ENCODE measurements at regions not wholly inside any gene's neighbourhood (a gene's known extent, or its start where the extent isn't known, plus 50 kb on each side); places are given as distances from the start of the nearest gene placed in this dataset.
"Not testable (repeated sequence)": the region's sequence is repeated elsewhere in the genome, so short reads cannot be mapped to it uniquely, and the experiment has no call there.

DNA sequence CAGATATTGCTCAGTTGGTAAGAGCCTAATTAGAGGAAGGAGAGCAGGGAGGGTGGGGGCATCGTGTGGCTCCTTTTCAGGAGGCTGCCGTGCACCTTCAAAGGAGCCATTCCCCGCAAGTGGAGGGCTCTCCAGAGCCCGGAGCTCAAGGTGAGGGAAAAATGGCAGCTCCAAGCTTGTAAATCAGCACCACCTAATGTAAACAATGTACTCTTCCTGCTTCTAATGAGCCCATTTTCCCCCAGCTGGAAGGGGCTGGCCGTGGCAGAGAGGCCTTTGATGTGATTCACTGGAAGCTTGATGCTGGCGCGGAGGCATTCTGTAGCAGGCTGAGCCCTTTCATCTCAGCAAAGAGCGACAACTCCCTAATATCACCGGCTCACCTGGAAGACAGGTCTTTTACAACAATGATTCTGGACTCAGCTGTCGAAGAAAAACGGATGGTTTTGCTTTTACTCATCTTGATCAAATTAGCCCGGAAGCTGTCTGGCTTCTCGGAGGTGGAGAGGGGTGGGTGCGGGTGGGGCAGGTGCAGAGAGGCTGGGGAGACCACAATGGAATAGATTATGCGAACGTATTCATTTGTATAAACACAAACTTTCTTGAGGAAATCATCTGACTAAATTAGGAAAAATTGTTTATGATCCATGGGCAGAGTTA, 112.5 kb downstream of the RRAGC start:
- DNase-seq (ENCODE audit: low spot score) = no peak

DNA sequence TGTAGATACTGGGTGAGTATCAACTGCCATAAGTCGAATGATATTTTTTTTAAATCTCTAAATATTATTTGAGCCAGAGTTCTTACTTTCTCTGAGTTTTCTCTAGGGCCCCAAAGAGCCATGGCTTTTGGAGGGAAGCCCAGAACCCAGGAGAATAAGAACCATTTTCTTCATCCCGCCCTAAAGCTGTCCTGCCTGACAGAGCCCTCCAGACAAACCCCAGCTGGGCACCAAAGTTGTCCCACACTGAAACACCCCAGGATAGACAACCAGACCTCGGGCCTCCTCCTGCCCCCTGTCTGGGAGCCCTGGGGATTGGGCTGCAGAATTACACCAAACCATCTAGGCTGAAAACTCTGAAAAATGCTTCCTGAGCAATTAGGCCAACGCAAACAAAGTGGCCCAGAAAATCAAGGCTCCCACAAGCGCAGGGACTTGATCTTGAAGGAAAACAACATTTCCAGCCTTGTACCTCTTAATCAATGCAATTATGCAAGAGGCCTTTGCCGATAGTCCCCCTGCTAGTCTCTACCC, 113.1 kb downstream of the RRAGC start:
- DNase-seq (ENCODE audit: low spot score) = no peak

- DNase-seq (ENCODE audit: low spot score) = no peak
Measured at GRCh38 chr1:38745476-38746401, 113.8 kb downstream of the RRAGC start.

- no peak for DNase-seq (ENCODE audit: low spot score)
Measured at GRCh38 chr1:38744452-38745350, 114.9 kb downstream of the RRAGC start.

DNA sequence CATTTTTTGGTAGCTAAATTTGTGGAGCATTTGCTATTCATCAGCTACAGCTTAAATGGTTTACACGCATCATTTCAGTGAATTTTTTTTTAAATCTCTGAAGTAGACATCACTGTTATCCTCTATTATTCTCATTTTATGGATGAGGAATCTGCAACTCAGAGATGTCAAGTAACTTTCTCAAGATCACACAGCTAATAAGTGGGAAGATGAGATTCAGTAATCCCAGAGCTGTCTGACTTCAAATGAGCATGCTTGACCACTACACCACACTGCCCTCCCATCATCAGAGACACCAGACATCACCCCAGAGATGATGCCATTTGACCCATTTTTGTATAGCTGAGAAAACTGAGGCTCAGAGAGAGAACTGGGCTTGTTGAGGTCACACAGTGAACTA, 116.4 kb downstream of the RRAGC start:
- no peak for DNase-seq (ENCODE audit: low spot score)

DNA sequence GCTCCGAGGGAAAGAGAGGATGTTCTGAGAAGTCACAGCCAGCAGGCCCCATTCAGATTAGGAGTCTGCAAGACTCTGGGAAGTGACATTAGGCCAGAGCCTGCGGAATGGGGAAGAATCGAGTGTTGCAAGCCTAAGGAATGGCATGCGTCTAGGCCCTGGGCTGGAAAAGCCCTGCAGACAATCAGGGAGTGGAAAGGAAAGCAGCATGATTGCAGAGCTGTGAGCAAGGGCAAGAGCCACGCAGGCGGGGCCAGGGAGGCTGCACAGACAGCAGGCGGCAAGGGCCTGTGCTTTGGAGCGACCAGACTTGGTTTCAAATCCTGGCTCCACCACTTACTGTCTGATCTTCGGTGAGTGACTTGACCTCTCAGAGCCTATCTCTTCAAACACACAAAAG, 118.2 kb downstream of the RRAGC start:
- DNase-seq (ENCODE audit: low spot score) = no peak

- DNase-seq (ENCODE audit: low spot score) = no peak
Measured at GRCh38 chr1:38740487-38740886, 119.1 kb downstream of the RRAGC start.

- DNase-seq (ENCODE audit: low spot score) = no peak
Measured at GRCh38 chr1:38738207-38738606, 121.4 kb downstream of the RRAGC start.

DNA sequence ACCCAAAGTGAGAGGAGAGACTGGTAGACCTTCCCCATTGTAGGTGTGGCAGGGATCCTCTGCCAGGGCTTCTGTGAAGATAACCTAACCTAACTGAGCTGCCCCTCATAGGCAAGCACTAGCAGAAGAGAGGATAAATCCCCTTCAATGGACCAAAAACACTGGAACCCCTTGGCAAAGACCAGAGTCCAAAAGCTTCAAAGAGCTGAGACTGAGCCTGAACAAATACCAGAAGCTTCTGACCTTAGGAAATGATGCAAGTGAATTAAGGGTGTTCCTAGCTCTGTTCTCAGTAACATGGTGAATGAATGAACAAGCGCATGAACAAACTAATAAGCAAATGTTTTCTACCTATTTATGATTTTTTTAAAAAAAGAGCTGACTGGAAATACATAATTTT, 123.2 kb downstream of the RRAGC start:
- no peak for DNase-seq (ENCODE audit: low spot score)

- DNase-seq (ENCODE audit: low spot score) = no peak
Measured at GRCh38 chr1:38735651-38736161, 123.9 kb downstream of the RRAGC start.

- no peak for DNase-seq (ENCODE audit: low spot score)
Measured at GRCh38 chr1:38733761-38734160, 125.8 kb downstream of the RRAGC start.

GRCh38 chr1:38730511-38731397, 128.8 kb downstream of the RRAGC start:
- no peak for DNase-seq (ENCODE audit: low spot score)

- DNase-seq (ENCODE audit: low spot score) = no peak
Measured at GRCh38 chr1:38728585-38728908, 131.0 kb downstream of the RRAGC start.

DNA sequence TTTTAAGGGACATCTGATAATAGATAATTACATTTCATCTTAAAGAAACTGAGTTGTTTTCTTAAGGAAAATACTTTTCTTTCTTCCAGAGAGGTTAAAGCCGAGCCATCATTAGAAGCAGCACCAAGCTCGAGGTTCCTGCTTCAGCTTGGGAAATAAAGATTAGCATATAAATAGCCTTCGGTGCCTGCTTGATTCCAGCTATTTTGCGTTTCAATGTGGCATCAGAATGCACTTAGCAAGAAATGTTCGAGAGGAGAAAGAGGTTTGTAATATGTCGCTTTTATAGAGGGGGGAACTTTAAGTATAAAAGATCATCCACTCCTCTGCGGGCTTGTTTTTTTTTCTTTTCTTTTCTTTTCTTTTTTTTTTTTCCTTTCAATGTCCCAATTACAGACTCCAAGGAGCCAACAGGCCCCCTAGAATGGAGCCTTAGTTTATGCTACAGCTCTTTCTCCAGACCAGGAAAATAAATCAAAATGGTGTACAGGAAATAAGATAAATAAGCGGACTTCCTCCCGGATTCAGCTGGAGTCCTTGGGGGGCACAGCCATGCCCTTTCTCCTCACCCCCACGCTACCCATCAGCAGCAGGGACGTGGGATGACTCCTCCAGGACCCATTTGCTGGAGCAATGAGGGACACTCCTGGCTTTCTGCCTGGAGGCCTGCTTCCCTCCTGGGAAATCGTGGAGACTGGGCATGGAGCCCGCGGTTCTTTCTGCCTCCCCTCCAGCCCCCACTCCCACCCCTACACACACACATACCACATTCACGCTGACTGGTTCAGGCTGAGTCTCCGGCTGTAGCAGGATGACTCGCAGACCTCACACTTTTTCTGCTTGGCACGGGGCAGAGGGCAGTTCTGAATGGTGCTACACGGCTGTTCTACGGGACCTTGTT, 131.6 kb downstream of the RRAGC start:
- no peak for DNase-seq (ENCODE audit: low spot score)

- DNase-seq (ENCODE audit: low spot score) = not testable (repeated sequence)
Measured at GRCh38 chr1:38725321-38725961, 134.1 kb downstream of the RRAGC start.

DNA sequence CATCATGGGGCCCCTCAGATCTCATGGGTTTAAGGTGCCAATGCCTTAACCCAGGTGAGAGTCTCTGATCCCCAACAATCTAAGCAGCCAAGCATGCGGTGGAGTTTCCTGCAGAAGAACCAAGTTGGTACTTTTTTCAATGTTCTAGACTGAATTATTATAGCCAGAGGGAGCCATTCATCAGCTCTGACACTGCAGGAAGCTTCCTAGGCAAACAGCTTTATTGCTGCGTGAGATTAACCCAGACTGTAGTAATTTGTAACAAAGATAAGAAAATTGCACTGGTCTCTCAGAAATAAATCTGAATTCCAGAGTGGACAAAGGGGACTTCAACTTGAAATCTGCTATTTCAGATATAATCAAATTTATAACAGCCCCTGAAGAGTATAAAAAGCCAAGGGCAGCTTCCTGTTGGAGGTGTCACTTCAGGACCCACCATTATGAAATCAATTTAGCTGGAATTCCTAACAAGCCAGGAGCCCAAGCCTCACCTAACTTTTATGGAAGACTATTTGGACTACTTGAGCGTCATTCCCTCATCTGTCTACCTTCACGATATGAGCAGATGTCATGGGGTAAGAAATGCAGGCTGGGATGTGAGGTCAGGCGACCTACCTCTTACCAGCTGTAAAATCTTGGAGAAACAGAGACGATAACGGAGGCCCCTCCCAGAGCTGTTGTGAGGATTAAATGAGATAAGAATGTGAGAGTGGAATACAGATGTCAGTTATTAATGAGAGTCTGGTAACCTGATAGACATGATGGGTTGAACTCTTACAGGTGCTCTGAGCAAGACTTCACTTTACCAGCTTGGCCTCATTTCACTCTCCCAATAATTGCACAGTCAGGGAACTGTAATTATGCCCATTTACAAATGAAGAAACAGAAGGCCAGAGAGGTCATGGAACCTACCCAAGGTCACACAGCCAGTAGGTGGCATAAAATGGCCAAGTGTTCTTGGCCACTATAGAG, 135.1 kb downstream of the RRAGC start:
- DNase-seq (ENCODE audit: low spot score) = no peak

DNA sequence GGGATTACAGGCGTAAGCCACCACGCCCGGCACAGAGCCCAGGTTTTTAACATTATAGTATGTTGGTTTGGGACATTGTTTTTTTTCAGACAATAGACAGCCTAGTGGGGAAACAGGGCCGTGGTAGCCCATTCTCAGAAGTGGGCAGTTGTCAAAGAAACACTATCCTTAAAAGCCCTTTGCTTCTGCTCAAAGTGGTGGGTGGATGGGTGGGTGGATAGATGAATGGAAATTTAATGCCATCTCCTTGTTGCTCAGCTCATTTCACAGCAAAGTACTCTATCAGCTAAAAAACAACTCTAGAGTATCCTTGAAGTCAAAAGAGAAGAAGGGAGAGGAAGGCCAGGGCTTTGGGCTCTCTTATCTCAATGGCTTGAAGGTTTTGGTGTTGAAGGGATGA, 137.8 kb downstream of the RRAGC start:
- no peak for DNase-seq (ENCODE audit: low spot score)

DNA sequence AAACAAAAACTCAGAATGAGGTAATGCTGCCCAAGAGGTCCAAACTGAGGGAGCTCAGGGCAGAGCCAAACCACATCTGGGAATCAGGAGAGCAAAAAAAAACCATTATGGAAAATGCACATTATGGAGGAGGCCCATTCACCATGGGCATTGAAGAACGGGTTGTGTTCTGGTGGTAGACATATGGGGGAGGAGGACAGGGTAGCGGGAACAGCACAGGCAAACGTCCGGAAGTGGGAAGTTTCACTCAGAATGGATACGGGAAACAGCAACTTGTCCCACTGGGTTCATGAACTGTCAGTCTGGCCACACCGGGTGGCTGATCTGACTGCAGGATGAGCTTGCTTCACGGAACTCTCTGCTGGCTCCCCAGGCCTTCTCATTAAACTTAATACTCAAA, 139.7 kb downstream of the RRAGC start:
- DNase-seq (ENCODE audit: low spot score) = no peak
